RWPE1 (cell line): ENCODE measurements at regions not wholly inside any gene's neighbourhood (a gene's known extent, or its start where the extent isn't known, plus 50 kb on each side); places are given as distances from the start of the nearest gene placed in this dataset.

Experiments used
- CTCF ChIA-PET: fragments of 350-600 bp; sonication (Branson Sonifier 250); formaldehyde crosslinking; extraction: SDS; loops from one replicate; lab custom pipeline; 2021; lab: Yijun Ruan, JAX
- POLR2A ChIA-PET: fragments of 400-600 bp; formaldehyde crosslinking; extraction: SDS; loops from one replicate; lab custom pipeline; 2020; ENCODE audit warnings: antibody characterized with exemption; ENCODE audit not compliant: low non-redundant PET; lab: Yijun Ruan, JAX
- DNase-seq: peaks from one replicate; pipeline ENCODE4 v3.0.0; 2012; ENCODE audit warnings: low spot score
- H3K27ac ChIP-seq: fragments of 450-650 bp; 2 replicates; pipeline ENCODE4 v1.5.1; 2017
- TF ChIP-seq, protein P1 (sequence below): fragments of 450-650 bp; conservative IDR thresholded peaks from 2 replicates; pipeline ENCODE4 v1.5.1; 2017; ENCODE audit warnings: low read depth, mild to moderate bottlenecking

GRCh38 chr20:62589150-62589498 is 53.2 kb upstream of the SLCO4A1 start:
- peak overlapping the region; percentile 79 for H3K27ac ChIP-seq
- CTCF ChIA-PET, result interaction anchor here (0.7 to 3.1 kb wide), 2 partner anchors 11 to 28 kb away, joined by 3 to 18 read pairs; no protein-coding TSS in a partner anchor
- no peak for DNase-seq
- POLR2A ChIA-PET, result interaction anchor here (0.9 kb wide), 1 partner anchor 14 kb away, joined by 3 read pairs; no protein-coding TSS in a partner anchor
- TF ChIP-seq, protein P1, sequence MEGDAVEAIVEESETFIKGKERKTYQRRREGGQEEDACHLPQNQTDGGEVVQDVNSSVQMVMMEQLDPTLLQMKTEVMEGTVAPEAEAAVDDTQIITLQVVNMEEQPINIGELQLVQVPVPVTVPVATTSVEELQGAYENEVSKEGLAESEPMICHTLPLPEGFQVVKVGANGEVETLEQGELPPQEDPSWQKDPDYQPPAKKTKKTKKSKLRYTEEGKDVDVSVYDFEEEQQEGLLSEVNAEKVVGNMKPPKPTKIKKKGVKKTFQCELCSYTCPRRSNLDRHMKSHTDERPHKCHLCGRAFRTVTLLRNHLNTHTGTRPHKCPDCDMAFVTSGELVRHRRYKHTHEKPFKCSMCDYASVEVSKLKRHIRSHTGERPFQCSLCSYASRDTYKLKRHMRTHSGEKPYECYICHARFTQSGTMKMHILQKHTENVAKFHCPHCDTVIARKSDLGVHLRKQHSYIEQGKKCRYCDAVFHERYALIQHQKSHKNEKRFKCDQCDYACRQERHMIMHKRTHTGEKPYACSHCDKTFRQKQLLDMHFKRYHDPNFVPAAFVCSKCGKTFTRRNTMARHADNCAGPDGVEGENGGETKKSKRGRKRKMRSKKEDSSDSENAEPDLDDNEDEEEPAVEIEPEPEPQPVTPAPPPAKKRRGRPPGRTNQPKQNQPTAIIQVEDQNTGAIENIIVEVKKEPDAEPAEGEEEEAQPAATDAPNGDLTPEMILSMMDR, result no peak

DNA sequence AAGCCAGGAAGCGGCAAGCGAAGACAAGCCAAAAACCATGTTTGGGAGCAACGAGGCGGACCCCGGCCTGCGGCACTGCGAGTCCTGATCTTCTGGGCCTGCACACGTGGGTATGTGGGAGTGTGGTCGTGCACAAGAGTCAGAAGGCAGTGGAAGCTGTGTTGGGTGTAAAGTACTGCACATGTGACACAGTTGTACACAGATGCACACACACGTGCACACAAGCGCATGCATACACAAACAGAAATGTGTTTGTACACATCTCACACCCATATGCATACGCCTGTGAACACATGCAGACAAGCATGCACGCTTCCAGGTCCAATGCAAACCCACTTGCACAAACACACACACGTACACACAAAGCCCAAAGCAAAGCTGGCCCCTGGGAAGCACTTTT is 52.6 kb upstream of the SLCO4A1 start:
- no peak for DNase-seq
- CTCF ChIA-PET, result interaction anchor here (0.6 to 1.8 kb wide), 5 partner anchors 13 to 566 kb away, joined by 3 to 10 read pairs (median 4); no protein-coding TSS in a partner anchor
- POLR2A ChIA-PET, result no interaction called here
- peak overlapping the region; percentile 79 for H3K27ac ChIP-seq
- TF ChIP-seq, protein P1, result no peak

GRCh38 chr20:62590309-62591121 is 51.8 kb upstream of the SLCO4A1 start:
- H3K27ac ChIP-seq, result peak overlapping the region; percentile 79
- CTCF ChIA-PET, result interaction anchor here (0.6 to 1.8 kb wide), 5 partner anchors 14 to 567 kb away, joined by 3 to 10 read pairs (median 4); no protein-coding TSS in a partner anchor
- TF ChIP-seq, protein P1, result no peak
- POLR2A ChIA-PET, result no interaction called here
- peak; percentile 99 for DNase-seq

GRCh38 chr20:62591122-62591468 is 51.2 kb upstream of the SLCO4A1 start:
- CTCF ChIA-PET, result interaction anchor here (1.8 kb wide), 1 partner anchor 25 kb away, joined by 7 read pairs; no protein-coding TSS in a partner anchor
- peak overlapping the region; percentile 79 for H3K27ac ChIP-seq
- POLR2A ChIA-PET, result interaction anchor here (0.6 kb wide), 1 partner anchor 46 kb away, joined by 3 read pairs; no protein-coding TSS in a partner anchor
- no peak for DNase-seq
- TF ChIP-seq, protein P1, result no peak

DNA sequence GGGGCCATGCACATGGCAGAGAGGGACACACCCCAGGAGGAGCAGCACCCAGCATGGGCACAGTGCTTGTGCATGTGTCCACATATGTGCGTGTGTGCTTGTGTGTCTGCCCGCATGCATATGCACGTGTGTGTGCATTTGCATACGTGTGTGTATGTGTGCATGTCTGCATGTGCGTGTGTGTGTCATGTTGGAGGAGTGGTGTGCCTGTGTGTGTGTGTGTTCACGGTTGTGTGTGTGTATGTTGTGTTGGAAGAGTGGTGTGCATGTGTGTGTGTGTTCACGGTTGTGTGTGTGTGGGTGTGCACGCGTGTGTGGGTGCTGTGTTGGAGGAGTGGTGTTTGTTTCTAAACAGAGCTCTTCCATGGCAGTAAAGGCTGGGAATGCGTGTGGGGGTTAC is 50.7 kb upstream of the SLCO4A1 start:
- ChIA-PET CTCF (no interaction called here), POLR2A (interaction anchor here (0.6 kb wide), 1 partner anchor 45 kb away, joined by 3 read pairs; no protein-coding TSS in a partner anchor)
- peak overlapping the region; percentile 79 for H3K27ac ChIP-seq
- DNase-seq, result no peak
- TF ChIP-seq, protein P1, result no peak
